Peyer's patch (tissue), 4 donors: ENCODE measurements at regions not wholly inside any gene's neighbourhood (a gene's known extent, or its start where the extent isn't known, plus 50 kb on each side); places are given as distances from the start of the nearest gene placed in this dataset.

Source experiments
- POLR2A ChIP-seq, 2 donors: fragments of 450-650 bp; IDR thresholded peaks; one replicate each; pipeline ENCODE4 v1.5.1; 2017; ENCODE audit warnings: antibody characterized with exemption in 2 of 2, mild to moderate bottlenecking in 2 of 2, moderate library complexity in 2 of 2
- TF ChIP-seq, protein P1 (sequence below), 6 experiments: fragments of 450-650 bp in 4 of 6; fragments of 200-600 bp in 2 of 6; sonication (generic) in 1 of 6; IDR thresholded peaks; one replicate each; pipeline ENCODE4 v1.5.1; 2017 to 2019; ENCODE audit warnings: antibody characterized with exemption in 6 of 6, mild to moderate bottlenecking in 3 of 6, moderate library complexity in 1 of 6

DNA sequence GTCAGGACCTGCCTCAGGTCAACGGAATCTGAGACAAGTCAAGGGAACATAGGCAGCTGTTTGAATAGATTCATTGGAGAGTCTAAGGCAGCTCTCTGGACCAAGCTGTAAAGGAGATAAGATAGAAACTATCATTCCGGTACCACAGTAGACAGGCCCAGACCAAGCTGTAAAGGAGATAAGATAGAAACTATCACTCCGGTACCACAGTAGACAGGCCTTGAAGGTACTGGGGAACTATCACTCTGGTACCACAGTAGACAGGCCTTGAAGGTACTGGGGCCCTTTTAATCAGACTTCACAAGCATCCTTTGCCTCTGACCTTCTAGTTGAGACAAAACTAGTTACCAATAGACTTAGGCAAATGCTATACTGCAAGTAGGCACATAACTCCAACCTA, 346.1 kb downstream of the DCDC2C start:
- TF ChIP-seq, protein P1, sequence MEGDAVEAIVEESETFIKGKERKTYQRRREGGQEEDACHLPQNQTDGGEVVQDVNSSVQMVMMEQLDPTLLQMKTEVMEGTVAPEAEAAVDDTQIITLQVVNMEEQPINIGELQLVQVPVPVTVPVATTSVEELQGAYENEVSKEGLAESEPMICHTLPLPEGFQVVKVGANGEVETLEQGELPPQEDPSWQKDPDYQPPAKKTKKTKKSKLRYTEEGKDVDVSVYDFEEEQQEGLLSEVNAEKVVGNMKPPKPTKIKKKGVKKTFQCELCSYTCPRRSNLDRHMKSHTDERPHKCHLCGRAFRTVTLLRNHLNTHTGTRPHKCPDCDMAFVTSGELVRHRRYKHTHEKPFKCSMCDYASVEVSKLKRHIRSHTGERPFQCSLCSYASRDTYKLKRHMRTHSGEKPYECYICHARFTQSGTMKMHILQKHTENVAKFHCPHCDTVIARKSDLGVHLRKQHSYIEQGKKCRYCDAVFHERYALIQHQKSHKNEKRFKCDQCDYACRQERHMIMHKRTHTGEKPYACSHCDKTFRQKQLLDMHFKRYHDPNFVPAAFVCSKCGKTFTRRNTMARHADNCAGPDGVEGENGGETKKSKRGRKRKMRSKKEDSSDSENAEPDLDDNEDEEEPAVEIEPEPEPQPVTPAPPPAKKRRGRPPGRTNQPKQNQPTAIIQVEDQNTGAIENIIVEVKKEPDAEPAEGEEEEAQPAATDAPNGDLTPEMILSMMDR (IDR thresholded peaks at IDR 0.05): no peak
- TF ChIP-seq POLR2A (IDR thresholded peaks at IDR 0.05): no peak
